GM13977 (cell line): ENCODE measurements at regions not wholly inside any gene's neighbourhood (a gene's known extent, or its start where the extent isn't known, plus 50 kb on each side); places are given as distances from the start of the nearest gene placed in this dataset.

Source experiments
- DNase-seq: peaks from one replicate; pipeline ENCODE4 v3.0.0; 2012; ENCODE audit warnings: low spot score
- CTCF ChIP-seq: IDR thresholded peaks from 2 replicates; pipeline ENCODE4 v1.5.1; 2012; ENCODE audit warnings: mild to moderate bottlenecking, control low read depth; ENCODE audit not compliant: insufficient read depth; ENCODE audit errors: extremely low read depth, missing control alignments
- in situ Hi-C: fragments of 300-500 bp; cut with MboI; formaldehyde crosslinking; loops from one replicate; pipeline ENCODE4 v1.12.0; 2022; ENCODE audit warnings: low sequenced_read_pairs, low pct_unique_long_range_greater_than_20kb, mixed read lengths, inconsistent platforms; ENCODE audit not compliant: unreplicated experiment

GRCh38 chr6:10323018-10323417 is 91.9 kb downstream of the TFAP2A start:
- DNase-seq, result no peak
- in situ Hi-C loops, result no loop called here
- no peak for TF ChIP-seq CTCF

- in situ Hi-C loops, result no loop called here
- no peak for TF ChIP-seq CTCF
- DNase-seq, result no peak
Observed at GRCh38 chr6:10320291-10320690, 94.6 kb downstream of the TFAP2A start.

- TF ChIP-seq CTCF, result no peak
- DNase-seq, result no peak
- in situ Hi-C loops, result no loop called here
Observed at GRCh38 chr6:10316373-10316721, 98.5 kb downstream of the TFAP2A start.

GRCh38 chr6:10315658-10316372 is 99.1 kb downstream of the TFAP2A start:
- in situ Hi-C loops, result no loop called here
- TF ChIP-seq CTCF, result no peak
- DNase-seq, result no peak

- in situ Hi-C loops, result no loop called here
- no peak for DNase-seq
- TF ChIP-seq CTCF, result no peak
Observed at GRCh38 chr6:10315034-10315433, 99.8 kb downstream of the TFAP2A start.

GRCh38 chr6:10314163-10314955 is 100.5 kb downstream of the TFAP2A start:
- no peak for TF ChIP-seq CTCF

GRCh38 chr6:10313799-10314162 is 101.1 kb downstream of the TFAP2A start:
- in situ Hi-C loops, result no loop called here
- no peak for DNase-seq

More at GRCh38 chr6:10314163-10314955, 100.5 kb downstream of the TFAP2A start:
- in situ Hi-C loops, result no loop called here
- DNase-seq, result no peak

More at GRCh38 chr6:10313799-10314162, 101.1 kb downstream of the TFAP2A start:
- TF ChIP-seq CTCF, result no peak
